Mesendoderm (in vitro differentiated cells): ENCODE measurements at regions not wholly inside any gene's neighbourhood (a gene's known extent, or its start where the extent isn't known, plus 50 kb on each side); places are given as distances from the start of the nearest gene placed in this dataset.
"Not testable (repeated sequence)": the region's sequence is repeated elsewhere in the genome, so short reads cannot be mapped to it uniquely, and the experiment has no call there.

Experiments
- DNase-seq: peaks from one replicate; pipeline ENCODE4 v3.0.0; 2013
- H2AK5ac ChIP-seq: 2 replicates; pipeline ENCODE4 v1.6.1; 2013; ENCODE audit warnings: low read length, inconsistent platforms
- H2BK120ac ChIP-seq: 2 replicates; pipeline ENCODE4 v1.6.1; 2013; ENCODE audit warnings: low read depth, mild to moderate bottlenecking, low read length, moderate library complexity, mixed read lengths
- H2BK15ac ChIP-seq: replicated peaks from 2 replicates; pipeline ENCODE4 v1.6.1; 2013; ENCODE audit warnings: low read depth, mild to moderate bottlenecking, moderate library complexity
- H2BK5ac ChIP-seq: 2 replicates; pipeline ENCODE4 v1.6.1; 2013; ENCODE audit warnings: low read length, inconsistent platforms
- H3K18ac ChIP-seq: 2 replicates; pipeline ENCODE4 v1.6.1; 2013; ENCODE audit warnings: mild to moderate bottlenecking, low read length, mixed read lengths
- H3K23ac ChIP-seq: one replicate; pipeline ENCODE4 v1.6.1; 2013; ENCODE audit warnings: low read length
- H3K27ac ChIP-seq: 2 replicates; pipeline ENCODE4 v1.5.1; 2013; ENCODE audit warnings: low read depth, mild to moderate bottlenecking, inconsistent platforms, low read length, moderate library complexity
- H3K27me3 ChIP-seq: 2 replicates; pipeline ENCODE4 v1.6.1; 2013; ENCODE audit warnings: low read length, control low read depth, mild to moderate bottlenecking, inconsistent platforms; ENCODE audit not compliant: insufficient read depth, poor library complexity
- H3K36me3 ChIP-seq: 2 replicates; pipeline ENCODE4 v1.6.1; 2013; ENCODE audit warnings: low read length, inconsistent platforms; ENCODE audit not compliant: control insufficient read depth, insufficient read depth
- H3K4ac ChIP-seq: one replicate; pipeline ENCODE4 v1.6.1; 2013; ENCODE audit warnings: low read depth, mild to moderate bottlenecking, low read length, moderate library complexity
- H3K4me1 ChIP-seq: 2 replicates; pipeline ENCODE4 v1.6.1; 2013; ENCODE audit warnings: low read depth, low read length, inconsistent platforms; ENCODE audit not compliant: control insufficient read depth
- H3K4me2 ChIP-seq: 2 replicates; pipeline ENCODE4 v1.6.1; 2013; ENCODE audit warnings: low read length
- H3K4me3 ChIP-seq: 2 replicates; pipeline ENCODE4 v1.5.1; 2013; ENCODE audit warnings: mild to moderate bottlenecking, low read length
- H3K56ac ChIP-seq: one replicate; pipeline ENCODE4 v1.6.1; 2013; ENCODE audit warnings: low read length
- H3K79me1 ChIP-seq: 2 replicates; pipeline ENCODE4 v1.6.1; 2013; ENCODE audit warnings: low read length, inconsistent platforms
- H3K79me2 ChIP-seq: 2 replicates; pipeline ENCODE4 v1.6.1; 2013; ENCODE audit warnings: mild to moderate bottlenecking, low read length; ENCODE audit not compliant: control insufficient read depth, insufficient read depth
- H3K9ac ChIP-seq: 2 replicates; pipeline ENCODE4 v1.6.1; 2013; ENCODE audit warnings: low read length, inconsistent platforms
- H4K5ac ChIP-seq: one replicate; pipeline ENCODE4 v1.6.1; 2013; ENCODE audit warnings: low read length
- H4K8ac ChIP-seq: one replicate; pipeline ENCODE4 v1.6.1; 2013; ENCODE audit warnings: low read depth, mild to moderate bottlenecking, control low read depth, low read length, moderate library complexity
- WGBS: extraction: QIAGEN DNeasy Blood & Tissue Kit; methylation state at CpG from one replicate; pipeline ENCODE4 v1.1.7; 2013; ENCODE audit warnings: low lambda C conversion rate, missing lambda C conversion rate; ENCODE audit not compliant: insufficient coverage; ENCODE audit errors: extremely low coverage; 5-methylcytosine and 5-hydroxymethylcytosine counted together

- not testable (repeated sequence) for H3K4me3 ChIP-seq, H3K36me3 ChIP-seq, H4K8ac ChIP-seq, H3K79me2 ChIP-seq, H3K4me1 ChIP-seq, H4K5ac ChIP-seq, H2BK5ac ChIP-seq, H3K18ac ChIP-seq, H2BK15ac ChIP-seq, H3K79me1 ChIP-seq, H2AK5ac ChIP-seq, H3K27ac ChIP-seq, H2BK120ac ChIP-seq, H3K4ac ChIP-seq, H3K23ac ChIP-seq, H3K4me2 ChIP-seq, H3K9ac ChIP-seq, H3K56ac ChIP-seq, H3K27me3 ChIP-seq, DNase-seq
Observed at GRCh38 chr6:26836657-26837056, 177.1 kb upstream of the ZNF322 start.

DNA sequence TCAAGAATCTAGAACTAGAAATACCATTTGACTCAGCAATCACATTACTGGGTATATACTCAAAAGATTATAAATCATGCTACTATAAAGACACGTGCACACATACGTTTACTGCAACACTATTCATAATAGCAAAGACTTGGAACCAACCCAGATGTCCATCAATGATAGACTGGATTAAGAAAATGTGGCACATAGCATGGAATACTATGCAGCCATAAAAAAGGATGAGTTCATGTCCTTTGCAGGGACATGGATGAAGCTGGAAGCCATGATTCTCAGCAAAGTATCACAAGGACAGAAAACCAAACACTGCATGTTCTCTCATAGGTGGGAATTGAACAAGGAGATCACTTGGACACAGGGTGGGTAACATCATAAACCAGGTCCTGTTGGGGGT, 185.3 kb upstream of the ZNF322 start:
- H2BK15ac ChIP-seq, DNase-seq, H3K4me2 ChIP-seq, H3K79me1 ChIP-seq, H3K4me3 ChIP-seq, H4K5ac ChIP-seq, H3K18ac ChIP-seq, H2BK5ac ChIP-seq, H3K23ac ChIP-seq, H3K27ac ChIP-seq, H3K9ac ChIP-seq, H4K8ac ChIP-seq, H2BK120ac ChIP-seq, H3K4ac ChIP-seq, H3K56ac ChIP-seq, H3K79me2 ChIP-seq, H2AK5ac ChIP-seq, H3K4me1 ChIP-seq, H3K36me3 ChIP-seq, H3K27me3 ChIP-seq: not testable (repeated sequence)
- no CpG with 5 or more reads among the region's 2 CpGs for WGBS

- not testable (repeated sequence) for H3K23ac ChIP-seq, H4K8ac ChIP-seq, H3K4me2 ChIP-seq, DNase-seq, H3K36me3 ChIP-seq, H3K4ac ChIP-seq, H2AK5ac ChIP-seq, H3K9ac ChIP-seq, H4K5ac ChIP-seq, H3K27ac ChIP-seq, H3K79me2 ChIP-seq, H3K79me1 ChIP-seq, H2BK5ac ChIP-seq, H3K27me3 ChIP-seq, H3K18ac ChIP-seq, H3K4me3 ChIP-seq, H3K56ac ChIP-seq, H2BK15ac ChIP-seq, H3K4me1 ChIP-seq, H2BK120ac ChIP-seq
- no CpG with 5 or more reads among the region's 2 CpGs for WGBS
Observed at GRCh38 chr6:26857289-26857688, 197.7 kb upstream of the ZNF322 start.

DNA sequence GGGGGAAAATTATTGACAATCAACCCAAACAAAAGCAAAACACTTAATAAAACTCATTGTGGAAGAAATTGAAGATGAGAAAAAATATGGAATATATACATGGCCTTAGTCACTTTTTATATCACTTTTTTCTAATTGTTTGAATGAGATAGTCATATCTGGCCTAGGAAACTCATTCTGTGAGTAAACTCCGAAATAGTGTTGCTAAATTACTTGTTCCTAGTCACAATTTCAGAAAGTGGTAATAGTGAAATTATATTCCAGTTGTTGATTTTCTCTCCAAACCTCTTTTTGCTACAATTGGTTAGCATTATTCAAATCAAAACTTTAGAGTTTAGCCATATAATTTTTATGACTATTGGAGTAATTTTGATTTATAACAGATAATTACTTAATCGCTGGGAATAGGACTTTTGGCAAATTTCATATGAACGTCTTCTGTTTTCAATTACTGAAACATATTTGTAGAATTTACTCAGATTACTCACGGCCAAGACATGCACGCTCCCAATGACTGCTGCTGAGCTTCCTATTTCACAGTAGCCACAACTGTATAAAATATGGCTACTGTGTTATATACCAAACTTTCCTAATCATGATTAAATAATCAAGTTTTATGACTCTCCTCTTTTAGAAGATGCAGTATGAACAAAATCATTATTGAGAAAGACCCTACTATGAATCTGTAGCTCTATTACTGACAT, 199.7 kb upstream of the ZNF322 start:
- H3K27me3 ChIP-seq, H3K27ac ChIP-seq, DNase-seq, H2BK15ac ChIP-seq, H2BK120ac ChIP-seq, H4K5ac ChIP-seq, H3K4me2 ChIP-seq, H3K4ac ChIP-seq, H3K56ac ChIP-seq, H3K79me1 ChIP-seq, H3K4me3 ChIP-seq, H4K8ac ChIP-seq, H3K23ac ChIP-seq, H3K36me3 ChIP-seq, H2AK5ac ChIP-seq, H3K9ac ChIP-seq, H3K18ac ChIP-seq, H3K4me1 ChIP-seq, H2BK5ac ChIP-seq, H3K79me2 ChIP-seq: not testable (repeated sequence)
- WGBS, result no CpG with 5 or more reads among the region's 5 CpGs

- not testable (repeated sequence) for H3K4ac ChIP-seq, H3K4me3 ChIP-seq, H3K9ac ChIP-seq, H3K56ac ChIP-seq, DNase-seq, H2BK15ac ChIP-seq, H3K27me3 ChIP-seq, H3K79me1 ChIP-seq, H3K18ac ChIP-seq, H2BK5ac ChIP-seq, H4K5ac ChIP-seq, H2AK5ac ChIP-seq, H3K36me3 ChIP-seq, H3K4me1 ChIP-seq, H4K8ac ChIP-seq, H3K4me2 ChIP-seq, H2BK120ac ChIP-seq, H3K23ac ChIP-seq, H3K27ac ChIP-seq, H3K79me2 ChIP-seq
- no CpG with 5 or more reads among the region's 2 CpGs for WGBS
Observed at GRCh38 chr6:26859771-26860163, 200.2 kb upstream of the ZNF322 start.

DNA sequence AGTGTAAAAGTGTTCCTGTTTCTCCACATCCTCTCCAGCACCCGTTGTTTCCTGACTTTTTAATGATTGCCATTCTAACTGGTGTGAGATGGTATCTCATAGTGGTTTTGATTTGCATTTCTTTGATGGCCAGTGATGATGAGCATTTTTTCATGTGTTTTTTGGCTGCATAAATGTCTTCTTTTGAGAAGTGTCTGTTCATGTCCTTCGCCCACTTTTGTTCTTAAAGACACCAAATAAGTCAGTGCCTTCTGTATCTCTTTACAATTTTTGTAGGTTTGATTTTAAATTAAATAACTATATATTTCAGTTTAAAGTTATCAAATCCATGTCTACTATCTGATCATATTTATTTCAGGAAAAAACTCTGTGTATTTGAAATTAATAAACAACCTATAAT, 202.4 kb upstream of the ZNF322 start:
- not testable (repeated sequence) for H3K56ac ChIP-seq, H3K4me1 ChIP-seq, H4K8ac ChIP-seq, H3K27ac ChIP-seq, H4K5ac ChIP-seq, H3K18ac ChIP-seq, H3K4me3 ChIP-seq, H2BK120ac ChIP-seq, H3K4ac ChIP-seq, H2AK5ac ChIP-seq, H2BK5ac ChIP-seq, H3K79me2 ChIP-seq, H2BK15ac ChIP-seq, H3K36me3 ChIP-seq, H3K27me3 ChIP-seq, H3K9ac ChIP-seq, H3K4me2 ChIP-seq, DNase-seq, H3K79me1 ChIP-seq, H3K23ac ChIP-seq
- no CpG with 5 or more reads among the region's 2 CpGs for WGBS
